CD1c-positive myeloid dendritic cell (primary cell): ENCODE measurements at regions not wholly inside any gene's neighbourhood (a gene's known extent, or its start where the extent isn't known, plus 50 kb on each side); places are given as distances from the start of the nearest gene placed in this dataset.

Source experiments
- DNase-seq: peaks from one replicate; pipeline ENCODE4 v3.0.0-alpha.2; 2016; ENCODE audit errors: extremely low spot score

GRCh38 chr2:146158072-146158674, 1638.3 kb upstream of the ZEB2 start:
- DNase-seq = no peak

- DNase-seq = no peak
These were observed 1627.6 kb upstream of the ZEB2 start for GRCh38 chr2:146147448-146148012.

GRCh38 chr2:146143971-146144370, 1624.1 kb upstream of the ZEB2 start:
- no peak for DNase-seq

- no peak for DNase-seq
These were observed 1618.9 kb upstream of the ZEB2 start for GRCh38 chr2:146138820-146139219.

- DNase-seq = no peak
These were observed 1615.3 kb upstream of the ZEB2 start for GRCh38 chr2:146135245-146135644.

GRCh38 chr2:146131785-146132184, 1611.9 kb upstream of the ZEB2 start:
- DNase-seq = no peak

- no peak for DNase-seq
These were observed 1611.1 kb upstream of the ZEB2 start for GRCh38 chr2:146131048-146131447.

- DNase-seq = no peak
These were observed 1610.4 kb upstream of the ZEB2 start for GRCh38 chr2:146130290-146130689.

- no peak for DNase-seq
These were observed 1609.3 kb upstream of the ZEB2 start for GRCh38 chr2:146129231-146129630.

- DNase-seq = no peak
These were observed 1608.3 kb upstream of the ZEB2 start for GRCh38 chr2:146128216-146128615.

- DNase-seq = no peak
These were observed 1605.6 kb upstream of the ZEB2 start for GRCh38 chr2:146125551-146125950.

GRCh38 chr2:146124741-146125140, 1604.8 kb upstream of the ZEB2 start:
- no peak for DNase-seq

GRCh38 chr2:146123714-146124113, 1603.8 kb upstream of the ZEB2 start:
- DNase-seq = no peak

GRCh38 chr2:146123256-146123655, 1603.3 kb upstream of the ZEB2 start:
- DNase-seq = no peak

- DNase-seq = no peak
These were observed 1599.7 kb upstream of the ZEB2 start for GRCh38 chr2:146119586-146119985.

GRCh38 chr2:146108993-146109392, 1589.1 kb upstream of the ZEB2 start:
- DNase-seq = no peak

- no peak for DNase-seq
These were observed 1574.3 kb upstream of the ZEB2 start for GRCh38 chr2:146094185-146094584.

GRCh38 chr2:146081459-146081858, 1561.5 kb upstream of the ZEB2 start:
- no peak for DNase-seq

GRCh38 chr2:146080925-146081324, 1561.0 kb upstream of the ZEB2 start:
- no peak for DNase-seq

GRCh38 chr2:146079216-146079615, 1559.3 kb upstream of the ZEB2 start:
- no peak for DNase-seq

GRCh38 chr2:146077156-146077555, 1557.2 kb upstream of the ZEB2 start:
- no peak for DNase-seq

- DNase-seq = no peak
These were observed 1548.1 kb upstream of the ZEB2 start for GRCh38 chr2:146068051-146068450.

- no peak for DNase-seq
These were observed 1528.2 kb upstream of the ZEB2 start for GRCh38 chr2:146048141-146048540.

- no peak for DNase-seq
These were observed 1521.5 kb upstream of the ZEB2 start for GRCh38 chr2:146041274-146041910.
